Glomerular endothelial cell (primary cell): ENCODE measurements at regions not wholly inside any gene's neighbourhood (a gene's known extent, or its start where the extent isn't known, plus 50 kb on each side); places are given as distances from the start of the nearest gene placed in this dataset.
"Not testable (repeated sequence)": the region's sequence is repeated elsewhere in the genome, so short reads cannot be mapped to it uniquely, and the experiment has no call there.

Experiments used
- DNase-seq: peaks from one replicate; pipeline ENCODE4 v3.0.0-alpha.2; 2011; ENCODE audit warnings: low read depth, low spot score; ENCODE audit errors: extremely low read depth

GRCh38 chr4:155026715-155027114 lies 181.7 kb upstream of the NPY2R start:
- peak; percentile 72 for DNase-seq

- DNase-seq, result no peak
Measured at GRCh38 chr4:155032521-155033229, 175.8 kb upstream of the NPY2R start.

GRCh38 chr4:155033604-155034003 lies 174.8 kb upstream of the NPY2R start:
- DNase-seq, result no peak

- no peak for DNase-seq
Measured at GRCh38 chr4:155037031-155037430, 171.4 kb upstream of the NPY2R start.

GRCh38 chr4:155038459-155038858 lies 170.0 kb upstream of the NPY2R start:
- no peak for DNase-seq

- DNase-seq, result no peak
Measured at GRCh38 chr4:155039162-155039561, 169.3 kb upstream of the NPY2R start.

- no peak for DNase-seq
Measured at GRCh38 chr4:155040031-155040430, 168.4 kb upstream of the NPY2R start.

- no peak for DNase-seq
Measured at GRCh38 chr4:155042014-155042413, 166.4 kb upstream of the NPY2R start.

- DNase-seq, result not testable (repeated sequence)
Measured at GRCh38 chr4:155044251-155044650, 164.2 kb upstream of the NPY2R start.

GRCh38 chr4:155047755-155048154 lies 160.7 kb upstream of the NPY2R start:
- DNase-seq, result peak; percentile 72

- DNase-seq, result not testable (repeated sequence)
Measured at GRCh38 chr4:155054042-155054441, 154.4 kb upstream of the NPY2R start.

GRCh38 chr4:155060419-155060818 lies 148.0 kb upstream of the NPY2R start:
- DNase-seq, result no peak

GRCh38 chr4:155060873-155061272 lies 147.6 kb upstream of the NPY2R start:
- DNase-seq, result no peak

- DNase-seq, result no peak
Measured at GRCh38 chr4:155062948-155063347, 145.5 kb upstream of the NPY2R start.

- DNase-seq, result not testable (repeated sequence)
Measured at GRCh38 chr4:155064934-155065333, 143.5 kb upstream of the NPY2R start.

GRCh38 chr4:155066871-155067270 lies 141.6 kb upstream of the NPY2R start:
- DNase-seq, result no peak

GRCh38 chr4:155071962-155072361 lies 136.5 kb upstream of the NPY2R start:
- no peak for DNase-seq

GRCh38 chr4:155072417-155072816 lies 136.0 kb upstream of the NPY2R start:
- no peak for DNase-seq

GRCh38 chr4:155073852-155074251 lies 134.6 kb upstream of the NPY2R start:
- DNase-seq, result no peak

GRCh38 chr4:155076256-155076785 lies 132.1 kb upstream of the NPY2R start:
- no peak for DNase-seq

- DNase-seq, result no peak
Measured at GRCh38 chr4:155077452-155078229, 130.8 kb upstream of the NPY2R start.

GRCh38 chr4:155079871-155080270 lies 128.6 kb upstream of the NPY2R start:
- DNase-seq, result peak; percentile 73
